GM12878 (cell line): ENCODE measurements at regions not wholly inside any gene's neighbourhood (a gene's known extent, or its start where the extent isn't known, plus 50 kb on each side); places are given as distances from the start of the nearest gene placed in this dataset.

Experiments
- ATAC-seq: fragments of 200-7000 bp; cut with Tn5 transposase; 3 replicates; pipeline ENCODE4 v1.9.1; 2020; ENCODE audit warnings: mild to moderate bottlenecking, moderate library complexity
- BruUV-seq: library from RNA; stranded (reverse); fragments of 400-500 nt; replicated peaks from 2 replicates; lab custom pipeline; 2021; lab: Mats Ljungman, UMichigan
- CTCF ChIA-PET: fragments of 300-600 bp; sonication (Branson Sonifier 250); formaldehyde crosslinking; extraction: SDS; loops from one replicate; lab custom pipeline; 2021; ENCODE audit warnings: inconsistent platforms; lab: Yijun Ruan, JAX
- POLR2A ChIA-PET: fragments of 350-600 bp; formaldehyde crosslinking; extraction: SDS; loops from one replicate; lab custom pipeline; 2021; ENCODE audit warnings: inconsistent platforms; lab: Charles Lee
- RAD21 ChIA-PET: fragments of 300-600 bp; sonication (Branson Sonifier 250); formaldehyde crosslinking; loops from one replicate; lab custom pipeline; 2023; ENCODE audit warnings: antibody characterized with exemption; ENCODE audit not compliant: unreplicated experiment; lab: Charles Lee
- SMC1A ChIA-PET: fragments of 300-600 bp; sonication (Branson Sonifier 250); formaldehyde crosslinking; loops from one replicate; lab custom pipeline; 2023; ENCODE audit not compliant: unreplicated experiment, uncharacterized antibody; lab: Charles Lee
- DNase-seq: peaks from one replicate; pipeline ENCODE4 v3.0.0-alpha.2; 2011; ENCODE audit warnings: low read depth, low spot score
- FAIRE-seq: peaks from 3 replicates; lab custom pipeline; 2011; peaks lifted over from hg19 to GRCh38; lab: Jason Lieb, UNC
- H2AFZ ChIP-seq: 2 replicates; pipeline ENCODE4 v1.6.0; 2011; ENCODE audit warnings: low read depth, low read length, control low read depth; ENCODE audit not compliant: control insufficient read depth
- H3K27ac ChIP-seq: 2 replicates; pipeline ENCODE4 v1.5.1; 2011; ENCODE audit warnings: control low read depth; ENCODE audit not compliant: control insufficient read depth, insufficient read depth
- H3K27me3 ChIP-seq, 2 experiments: replicated peaks in 1 of 2; 2 replicates each; pipeline versions ENCODE4 v1.6.0 to v1.6.1; 2011; ENCODE audit warnings: low read length in 1 of 2; ENCODE audit not compliant: control insufficient read depth in 2 of 2, insufficient read depth in 2 of 2
- H3K36me3 ChIP-seq, 2 experiments: 2 replicates each; pipeline ENCODE4 v1.5.1; 2011; ENCODE audit warnings: low read length in 1 of 2; ENCODE audit not compliant: control insufficient read depth in 2 of 2, insufficient read depth in 2 of 2
- H3K4me1 ChIP-seq: 2 replicates; pipeline ENCODE4 v1.6.1; 2011; ENCODE audit warnings: mild to moderate bottlenecking, low read length, moderate library complexity, mixed read lengths; ENCODE audit not compliant: control insufficient read depth, insufficient read depth
- H3K4me2 ChIP-seq: 2 replicates; pipeline ENCODE4 v1.6.0; 2011; ENCODE audit warnings: control low read depth; ENCODE audit not compliant: control insufficient read depth, insufficient read depth
- H3K4me3 ChIP-seq: fragments of 200-600 bp; sonication (generic); 2 replicates; pipeline ENCODE4 v1.5.1; 2016
- H3K79me2 ChIP-seq: 2 replicates; pipeline ENCODE4 v1.6.0; 2011; ENCODE audit warnings: low read length; ENCODE audit not compliant: control insufficient read depth, insufficient read depth
- H3K9ac ChIP-seq: 2 replicates; pipeline ENCODE4 v1.8.0; 2011; ENCODE audit warnings: low read length, control low read depth, mixed read lengths; ENCODE audit not compliant: control insufficient read depth, insufficient read depth
- H3K9me3 ChIP-seq: replicated peaks from 3 replicates; pipeline ENCODE4 v1.5.1; 2011; ENCODE audit warnings: mild to moderate bottlenecking, low read length; ENCODE audit not compliant: control insufficient read depth, insufficient read depth
- H4K20me1 ChIP-seq: 2 replicates; pipeline ENCODE4 v1.6.0; 2011; ENCODE audit not compliant: control insufficient read depth, insufficient read depth
- CEBPB ChIP-seq, 2 experiments: fragments of 150-350 bp in 1 of 2; IDR thresholded peaks; 2 replicates each; pipeline ENCODE4 v1.6.1; 2012 to 2014; ENCODE audit warnings: low read depth in 2 of 2, low read length in 2 of 2, borderline replicate concordance in 1 of 2, inconsistent platforms in 1 of 2
- CHD2 ChIP-seq: IDR thresholded peaks from 2 replicates; pipeline ENCODE4 v1.6.1; 2011; ENCODE audit warnings: low read depth, low read length, improper control_type of control experiment, borderline replicate concordance
- MYB ChIP-seq: fragments of 150-350 bp; IDR thresholded peaks from 2 replicates; pipeline ENCODE4 v1.6.1; 2014; ENCODE audit warnings: mild to moderate bottlenecking, low read depth, low read length, borderline replicate concordance
- RBBP5 ChIP-seq: fragments of 200-600 bp; sonication (generic); conservative IDR thresholded peaks from 2 replicates; pipeline ENCODE4 v1.6.1; 2016
- SREBF1 ChIP-seq: IDR thresholded peaks from 2 replicates; pipeline ENCODE4 v1.6.1; 2012; ENCODE audit warnings: mild to moderate bottlenecking, low read length
- STAT1 ChIP-seq: fragments of 450-650 bp; conservative IDR thresholded peaks from 2 replicates; pipeline ENCODE4 v1.6.1; 2014; ENCODE audit warnings: antibody characterized with exemption, mild to moderate bottlenecking
- WGBS: methylation state at CpG from one replicate; pipeline ENCODE4 v1.1.6; 2016; ENCODE audit warnings: low lambda C conversion rate; ENCODE audit not compliant: insufficient replicate concordance, insufficient coverage; ENCODE audit errors: missing lambda C conversion rate; 5-methylcytosine and 5-hydroxymethylcytosine counted together
- in situ Hi-C: fragments of 300-500 bp; cut with MboI; formaldehyde crosslinking; loops from 9 replicates; pipeline ENCODE4 v1.14.3; 2018; ENCODE audit warnings: mixed read lengths
- intact Hi-C: fragments of 100-400 bp; cut with micrococcal nuclease; formaldehyde crosslinking; loops from one replicate; pipeline ENCODE4 v1.14.2; 2022; ENCODE audit not compliant: unreplicated experiment
- TF ChIP-seq, protein P1 (sequence below): fragments of 450-650 bp; formaldehyde crosslinking; IDR thresholded peaks from 2 replicates; pipeline ENCODE4 v1.4.0; 2020; ENCODE audit warnings: mild to moderate bottlenecking, moderate library complexity

DNA sequence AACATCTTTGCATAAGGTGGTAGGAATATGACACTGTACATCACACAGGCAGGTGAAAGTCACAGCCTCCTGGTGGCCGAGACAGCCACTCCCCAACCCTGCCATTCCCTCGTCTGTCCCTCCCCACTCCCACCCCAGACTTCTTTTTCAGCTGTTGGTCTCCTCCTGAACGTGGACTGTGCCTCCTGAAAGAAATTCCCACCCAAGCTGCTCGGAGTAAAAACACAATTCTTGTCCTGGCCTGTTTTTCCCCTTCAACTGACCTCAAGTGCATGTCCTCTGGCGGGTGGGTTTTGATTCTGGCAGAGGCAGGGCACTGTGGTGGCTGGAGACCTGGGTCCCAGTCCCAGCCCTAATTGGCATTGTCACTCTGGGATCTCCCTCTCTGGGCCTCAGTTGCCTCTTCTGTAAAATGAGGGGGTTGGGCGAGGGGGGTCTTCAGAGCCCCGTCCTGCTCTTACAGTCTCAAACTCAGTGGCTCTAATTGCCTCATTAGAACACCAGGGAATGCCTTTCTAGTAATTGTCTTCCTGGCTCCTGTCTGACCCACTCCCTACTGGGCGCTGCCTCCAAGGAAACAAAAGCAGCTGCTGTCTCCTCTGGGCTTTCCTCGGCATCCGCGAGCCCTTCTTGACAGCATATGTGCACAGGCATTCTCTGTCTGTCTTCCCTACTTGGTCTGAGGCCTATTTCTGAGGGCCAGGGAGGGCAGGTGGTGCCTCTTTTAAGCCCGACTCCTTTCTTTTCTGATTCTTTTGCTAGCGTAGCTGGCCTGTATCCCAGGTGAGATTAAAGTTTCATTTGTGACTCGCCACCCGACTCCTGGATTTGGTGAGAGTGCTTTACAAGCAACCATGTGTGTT, 186.6 kb upstream of the RMST start:
- ChIA-PET RAD21 (no interaction called here), CTCF (no interaction called here), POLR2A (no interaction called here), SMC1A (interaction anchor here (0.8 kb wide), 1 partner anchor 9 kb away, joined by 4 read pairs; no protein-coding TSS in a partner anchor)
- Histone ChIP-seq H3K27me3 (no peaks in the 10 kb centered on the region; a peak in 1 of 4 replicates), H3K36me3 (no peaks in the 10 kb centered on the region), H3K4me1 (no peaks in the 10 kb centered on the region), H3K9me3 (no peaks in the 10 kb centered on the region), H2AFZ (no peak overlapping the region), H3K27ac (no peak overlapping the region), H3K4me2 (no peak overlapping the region), H3K9ac (no peak overlapping the region), H4K20me1 (no peaks in the 10 kb centered on the region), H3K79me2 (no peaks in the 10 kb centered on the region), H3K4me3 (no peak overlapping the region)
- no peak for TF ChIP-seq CEBPB (IDR thresholded peaks at IDR 0.05; ENCODE audit: borderline replicate concordance in 1 of 2, low read depth in 2 of 2, low read length in 2 of 2)
- TF ChIP-seq STAT1, result no peak
- no peak for TF ChIP-seq CHD2
- TF ChIP-seq, protein P1, sequence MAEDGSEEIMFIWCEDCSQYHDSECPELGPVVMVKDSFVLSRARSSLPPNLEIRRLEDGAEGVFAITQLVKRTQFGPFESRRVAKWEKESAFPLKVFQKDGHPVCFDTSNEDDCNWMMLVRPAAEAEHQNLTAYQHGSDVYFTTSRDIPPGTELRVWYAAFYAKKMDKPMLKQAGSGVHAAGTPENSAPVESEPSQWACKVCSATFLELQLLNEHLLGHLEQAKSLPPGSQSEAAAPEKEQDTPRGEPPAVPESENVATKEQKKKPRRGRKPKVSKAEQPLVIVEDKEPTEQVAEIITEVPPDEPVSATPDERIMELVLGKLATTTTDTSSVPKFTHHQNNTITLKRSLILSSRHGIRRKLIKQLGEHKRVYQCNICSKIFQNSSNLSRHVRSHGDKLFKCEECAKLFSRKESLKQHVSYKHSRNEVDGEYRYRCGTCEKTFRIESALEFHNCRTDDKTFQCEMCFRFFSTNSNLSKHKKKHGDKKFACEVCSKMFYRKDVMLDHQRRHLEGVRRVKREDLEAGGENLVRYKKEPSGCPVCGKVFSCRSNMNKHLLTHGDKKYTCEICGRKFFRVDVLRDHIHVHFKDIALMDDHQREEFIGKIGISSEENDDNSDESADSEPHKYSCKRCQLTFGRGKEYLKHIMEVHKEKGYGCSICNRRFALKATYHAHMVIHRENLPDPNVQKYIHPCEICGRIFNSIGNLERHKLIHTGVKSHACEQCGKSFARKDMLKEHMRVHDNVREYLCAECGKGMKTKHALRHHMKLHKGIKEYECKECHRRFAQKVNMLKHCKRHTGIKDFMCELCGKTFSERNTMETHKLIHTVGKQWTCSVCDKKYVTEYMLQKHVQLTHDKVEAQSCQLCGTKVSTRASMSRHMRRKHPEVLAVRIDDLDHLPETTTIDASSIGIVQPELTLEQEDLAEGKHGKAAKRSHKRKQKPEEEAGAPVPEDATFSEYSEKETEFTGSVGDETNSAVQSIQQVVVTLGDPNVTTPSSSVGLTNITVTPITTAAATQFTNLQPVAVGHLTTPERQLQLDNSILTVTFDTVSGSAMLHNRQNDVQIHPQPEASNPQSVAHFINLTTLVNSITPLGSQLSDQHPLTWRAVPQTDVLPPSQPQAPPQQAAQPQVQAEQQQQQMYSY (CRISPR knock-in tag), result no peak
- TF ChIP-seq MYB, result no peak
- TF ChIP-seq SREBF1, result no peak
- TF ChIP-seq RBBP5, result no peak
- no TSS peak for BruUV-seq
- FAIRE-seq, result no peak
- ATAC-seq, result no peak
- no peak for DNase-seq
- in situ Hi-C loops, result no loop called here
- 38% methylated on average over 15 of the region's 15 CpGs for WGBS
- intact Hi-C loops, result loop anchor here (10.0 kb wide), 1 partner anchor 299 kb away; no protein-coding TSS in a partner anchor
